ENCODE measurements at regions not wholly inside any gene's neighbourhood (a gene's known extent, or its start where the extent isn't known, plus 50 kb on each side); places are given as distances from the start of the nearest gene placed in this dataset.

DNA sequence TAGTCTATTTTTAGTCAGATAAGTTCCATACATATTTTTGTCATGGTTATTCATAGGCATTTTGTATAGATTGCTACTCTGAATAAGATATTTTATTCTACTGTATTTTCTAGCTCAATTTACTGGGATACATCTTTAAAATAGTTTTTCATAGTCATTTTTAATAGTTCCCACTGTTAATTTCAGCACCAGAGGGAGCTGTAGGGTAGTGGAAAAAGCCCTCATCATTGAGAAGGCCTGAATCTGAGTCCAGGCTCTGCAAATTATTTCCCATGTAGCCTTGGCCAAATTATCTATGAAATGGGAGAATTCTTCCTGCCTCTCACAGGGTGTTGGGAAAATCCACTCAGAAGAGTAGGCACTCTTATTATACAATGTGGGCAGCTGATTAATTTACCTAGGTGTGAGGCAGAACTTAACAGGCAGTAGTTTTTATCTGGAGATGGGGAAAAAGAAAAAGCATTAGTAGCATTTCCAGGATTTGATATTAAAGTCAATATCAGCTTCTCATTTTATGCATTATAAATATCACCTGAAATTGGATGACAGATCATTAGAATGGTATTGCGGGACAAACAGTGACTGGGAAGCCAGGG lies 102.9 kb upstream of the PAQR3 start:
- Histone ChIP-seq H3K4me3 (no peak overlapping the region), H3K4me1 (ENCODE audit: control insufficient read depth in 5 of 5, insufficient read depth in 5 of 5, low read length in 5 of 5) (peaks cover 0 to 10% (median 0%) of the 10 kb centered on the region in 5 donors), H3K9ac (ENCODE audit: insufficient read depth in 1 of 2, low read length in 2 of 2) (no peak overlapping the region), H3K36me3 (ENCODE audit: control insufficient read depth in 4 of 4, insufficient read depth in 4 of 4, low read length in 4 of 4) (no peaks in the 10 kb centered on the region), H3K27me3 (ENCODE audit: control insufficient read depth in 3 of 3, insufficient read depth in 3 of 3, low read length in 2 of 3) (no peaks in the 10 kb centered on the region), H3K9me3 (ENCODE audit: control insufficient read depth in 4 of 4, insufficient read depth in 3 of 4, low read length in 3 of 4) (no peaks in the 10 kb centered on the region), H3K27ac (ENCODE audit: low read depth in 1 of 2, low read length in 1 of 2) (no peak overlapping the region)
- WGBS, 2 donors = 88 to 95% methylated on average over 1 of the region's 1 CpG
- DNase-seq (peak; percentile 19 to 74 (median 69)), ATAC-seq (ENCODE audit: insufficient read depth, low FRiP score) (no peak)
- TF ChIP-seq CTCF (IDR thresholded peaks at IDR 0.05; ENCODE audit: control extremely low read depth, extremely low read depth) = no peak

DNA sequence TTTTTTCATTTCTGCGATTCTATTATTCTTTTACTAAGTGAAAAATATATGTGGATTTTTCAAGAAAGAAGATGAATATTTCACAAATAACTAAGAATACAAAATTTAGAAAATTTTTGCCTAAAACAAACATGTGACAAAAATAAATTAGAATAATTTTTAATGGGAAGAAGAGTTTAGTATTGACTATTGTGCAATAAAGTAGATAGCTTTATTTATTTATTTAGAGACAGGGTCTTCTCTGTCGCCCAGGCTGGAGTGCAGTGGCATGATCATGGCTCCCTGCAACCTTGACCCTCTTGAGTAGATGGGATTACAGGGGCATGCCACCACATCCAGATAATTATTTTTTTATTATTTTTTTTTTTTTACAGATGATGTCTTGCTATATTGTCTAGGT lies 95.3 kb upstream of the PAQR3 start:
- Histone ChIP-seq H3K27me3 (ENCODE audit: control insufficient read depth in 3 of 3, insufficient read depth in 3 of 3, low read length in 2 of 3) (no peaks in the 10 kb centered on the region), H3K36me3 (ENCODE audit: control insufficient read depth in 4 of 4, insufficient read depth in 4 of 4, low read length in 4 of 4) (no peaks in the 10 kb centered on the region), H3K4me1 (ENCODE audit: control insufficient read depth in 5 of 5, insufficient read depth in 5 of 5, low read length in 5 of 5) (peaks cover 0 to 7% (median 0%) of the 10 kb centered on the region in 5 donors), H3K4me3 (no peak overlapping the region), H3K27ac (ENCODE audit: low read depth in 1 of 2, low read length in 1 of 2) (no peak overlapping the region), H3K9me3 (ENCODE audit: control insufficient read depth in 4 of 4, insufficient read depth in 3 of 4, low read length in 3 of 4) (no peaks in the 10 kb centered on the region), H3K9ac (ENCODE audit: insufficient read depth in 1 of 2, low read length in 2 of 2) (no peak overlapping the region)
- 94 to 96% methylated on average over 2 of the region's 2 CpGs for WGBS, 2 donors
- DNase-seq (no peak), ATAC-seq (ENCODE audit: insufficient read depth, low FRiP score) (no peak)
- TF ChIP-seq CTCF (IDR thresholded peaks at IDR 0.05; ENCODE audit: control extremely low read depth, extremely low read depth) = no peak

DNA sequence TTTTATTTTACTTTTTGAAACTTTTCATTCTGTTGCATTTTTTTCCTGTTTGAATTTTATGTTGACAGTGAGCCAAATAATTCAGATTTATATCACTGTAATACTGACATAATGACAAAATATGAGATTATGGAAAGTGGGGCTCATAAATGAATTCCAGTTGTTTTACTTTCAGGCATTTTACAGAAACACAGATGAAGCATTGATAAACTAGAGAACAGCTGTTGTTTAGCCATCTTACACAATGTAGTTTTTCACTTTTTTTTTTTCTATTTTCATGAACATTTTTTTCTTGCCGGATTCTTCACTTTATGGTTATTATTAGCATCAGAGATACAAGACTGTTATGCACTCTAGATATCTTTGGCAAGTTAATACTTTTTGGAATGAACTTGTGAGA lies 91.7 kb upstream of the PAQR3 start:
- Histone ChIP-seq H3K9ac (ENCODE audit: insufficient read depth in 1 of 2, low read length in 2 of 2) (no peak overlapping the region), H3K36me3 (ENCODE audit: control insufficient read depth in 4 of 4, insufficient read depth in 4 of 4, low read length in 4 of 4) (no peaks in the 10 kb centered on the region), H3K27ac (ENCODE audit: low read depth in 1 of 2, low read length in 1 of 2) (no peak overlapping the region), H3K27me3 (ENCODE audit: control insufficient read depth in 3 of 3, insufficient read depth in 3 of 3, low read length in 2 of 3) (no peaks in the 10 kb centered on the region), H3K4me1 (ENCODE audit: control insufficient read depth in 5 of 5, insufficient read depth in 5 of 5, low read length in 5 of 5) (peaks cover 0 to 7% (median 0%) of the 10 kb centered on the region in 5 donors), H3K4me3 (no peak overlapping the region), H3K9me3 (ENCODE audit: control insufficient read depth in 4 of 4, insufficient read depth in 3 of 4, low read length in 3 of 4) (no peaks in the 10 kb centered on the region)
- DNase-seq (peak in 2 of 3 donors; percentile 26 to 42), ATAC-seq (ENCODE audit: insufficient read depth, low FRiP score) (no peak)
- TF ChIP-seq CTCF (IDR thresholded peaks at IDR 0.05; ENCODE audit: control extremely low read depth, extremely low read depth) = no peak
- 72 to 79% methylated on average over 1 of the region's 1 CpG for WGBS, 2 donors

DNA sequence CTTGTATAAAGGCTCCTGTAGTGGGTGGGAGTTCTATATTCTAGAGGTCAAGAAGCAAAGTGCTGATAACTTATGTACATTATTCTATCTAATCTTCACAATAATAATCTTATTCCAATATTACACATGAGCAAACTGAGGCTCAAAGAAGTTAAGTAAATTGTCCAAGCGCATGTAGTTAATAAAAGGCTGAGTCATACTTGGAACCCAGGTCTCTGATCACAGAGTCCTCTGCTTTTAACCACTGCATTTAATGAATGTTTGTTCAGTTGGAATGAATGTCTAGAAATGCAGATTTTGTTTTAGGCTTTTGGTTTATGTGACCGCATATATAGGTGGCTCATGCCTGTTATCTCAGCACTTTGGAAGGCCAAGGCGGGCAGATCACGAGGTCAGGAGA lies 88.4 kb upstream of the PAQR3 start:
- Histone ChIP-seq H3K27ac (ENCODE audit: low read depth in 1 of 2, low read length in 1 of 2) (no peak overlapping the region), H3K27me3 (ENCODE audit: control insufficient read depth in 3 of 3, insufficient read depth in 3 of 3, low read length in 2 of 3) (peaks cover 0 to 3% (median 0%) of the 10 kb centered on the region in 3 donors), H3K9ac (ENCODE audit: insufficient read depth in 1 of 2, low read length in 2 of 2) (no peak overlapping the region), H3K9me3 (ENCODE audit: control insufficient read depth in 4 of 4, insufficient read depth in 3 of 4, low read length in 3 of 4) (no peaks in the 10 kb centered on the region), H3K36me3 (ENCODE audit: control insufficient read depth in 4 of 4, insufficient read depth in 4 of 4, low read length in 4 of 4) (no peaks in the 10 kb centered on the region), H3K4me3 (no peak overlapping the region), H3K4me1 (ENCODE audit: control insufficient read depth in 5 of 5, insufficient read depth in 5 of 5, low read length in 5 of 5) (peaks cover 0 to 7% (median 0%) of the 10 kb centered on the region in 5 donors)
- DNase-seq (no peak), ATAC-seq (ENCODE audit: insufficient read depth, low FRiP score) (no peak)
- WGBS, 2 donors = 91 to 98% methylated on average over 4 of the region's 4 CpGs
- no peak for TF ChIP-seq CTCF (IDR thresholded peaks at IDR 0.05; ENCODE audit: control extremely low read depth, extremely low read depth)

Data from lung (tissue), 11 donors.